SJSA1 (cell line): ENCODE measurements at regions not wholly inside any gene's neighbourhood (a gene's known extent, or its start where the extent isn't known, plus 50 kb on each side); places are given as distances from the start of the nearest gene placed in this dataset.
"Not testable (repeated sequence)": the region's sequence is repeated elsewhere in the genome, so short reads cannot be mapped to it uniquely, and the experiment has no call there.

Experiments used
- DNase-seq, 2 experiments: peaks; one replicate each; pipeline ENCODE4 v3.0.0-alpha.2; 2015 to 2020; ENCODE audit warnings: low spot score in 2 of 2, low read depth in 1 of 2
- H3K27ac ChIP-seq: fragments of 250-450 bp; sonication (Bioruptor Pico); 2 replicates; pipeline ENCODE4 v1.5.1; 2020; ENCODE audit warnings: mild to moderate bottlenecking, moderate library complexity
- H3K27me3 ChIP-seq: fragments of 250-450 bp; sonication (Bioruptor Pico); replicated peaks from 2 replicates; pipeline ENCODE4 v1.5.1; 2020; ENCODE audit warnings: mild to moderate bottlenecking, moderate library complexity
- H3K36me3 ChIP-seq: fragments of 250-450 bp; sonication (Bioruptor Pico); 2 replicates; pipeline ENCODE4 v1.5.1; 2020; ENCODE audit warnings: mild to moderate bottlenecking
- H3K4me1 ChIP-seq: fragments of 250-450 bp; sonication (Bioruptor Pico); replicated peaks from 2 replicates; pipeline ENCODE4 v1.6.1; 2021; ENCODE audit warnings: mild to moderate bottlenecking
- H3K4me3 ChIP-seq: fragments of 250-450 bp; sonication (Bioruptor Pico); 2 replicates; pipeline ENCODE4 v1.5.1; 2020; ENCODE audit warnings: mild to moderate bottlenecking
- H3K9me3 ChIP-seq: fragments of 250-450 bp; sonication (Bioruptor Pico); replicated peaks from 2 replicates; pipeline ENCODE4 v1.5.1; 2020; ENCODE audit warnings: mild to moderate bottlenecking

DNA sequence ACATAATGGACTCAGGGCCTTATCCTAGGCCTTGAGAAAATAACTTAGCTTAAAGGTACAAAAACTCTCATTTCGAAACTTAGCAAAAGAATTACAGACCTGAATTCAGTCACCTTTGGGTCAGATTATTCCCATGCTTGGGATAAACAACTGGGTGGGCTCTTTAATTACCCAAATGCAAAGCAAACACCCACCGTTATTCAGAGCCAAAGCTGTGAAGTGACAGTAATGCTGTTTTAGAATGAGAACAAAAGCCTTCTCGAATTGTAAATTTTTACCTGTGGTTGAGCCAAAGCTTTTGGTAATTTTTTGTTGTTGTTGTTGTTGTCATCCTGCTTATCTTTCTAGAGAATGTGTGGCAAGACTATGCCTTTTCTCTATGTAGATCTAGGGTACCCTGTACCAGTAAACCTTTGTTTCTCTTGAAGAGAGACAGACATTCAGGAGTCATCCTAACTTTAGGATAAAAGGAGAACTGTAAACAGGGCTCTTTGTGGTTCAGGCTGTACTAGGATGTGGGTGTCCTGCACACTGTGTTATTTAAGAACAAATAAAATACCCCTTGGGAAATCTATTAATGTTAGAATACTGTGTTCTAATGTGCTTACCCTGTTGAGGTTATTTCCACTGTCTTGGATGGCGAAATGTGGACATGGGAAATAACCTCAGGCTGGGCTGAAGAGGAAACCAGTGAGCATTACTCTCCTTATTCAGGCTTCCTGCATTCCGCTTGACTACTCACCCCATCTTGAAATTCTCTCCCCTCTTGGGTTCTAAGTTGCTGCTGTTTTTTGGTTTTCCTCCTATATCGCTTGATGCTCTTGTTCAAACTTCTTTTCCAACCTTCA lies 480.7 kb downstream of the CD83 start:
- Histone ChIP-seq H3K27ac (no peak overlapping the region), H3K4me3 (no peak overlapping the region), H3K36me3 (no peaks in the 10 kb centered on the region), H3K4me1 (no peaks in the 10 kb centered on the region), H3K27me3 (no peaks in the 10 kb centered on the region), H3K9me3 (no peaks in the 10 kb centered on the region; the same call in 1 of the 2 replicates)
- no peak for DNase-seq

DNA sequence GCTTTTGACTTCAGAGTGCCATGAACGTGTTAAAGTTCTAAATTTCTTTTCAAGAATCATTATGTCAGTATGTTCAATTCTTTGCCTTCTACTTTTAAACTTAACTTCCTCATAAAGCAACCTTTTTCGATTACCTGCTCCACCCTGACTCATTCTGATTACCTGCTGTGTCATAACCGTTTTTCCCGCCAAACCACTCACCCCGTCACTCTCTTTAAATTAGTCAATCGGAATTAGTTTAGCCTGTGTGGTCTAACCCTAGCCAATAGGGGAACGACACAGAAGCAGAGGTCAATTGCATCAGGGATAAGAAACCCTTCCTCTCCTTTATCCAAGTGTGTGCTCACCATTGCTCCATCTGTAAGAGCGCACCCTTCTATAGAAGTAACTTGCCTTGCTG lies 482.7 kb downstream of the CD83 start:
- H3K36me3 ChIP-seq, H3K27me3 ChIP-seq, H3K4me3 ChIP-seq, H3K4me1 ChIP-seq, H3K9me3 ChIP-seq, DNase-seq, H3K27ac ChIP-seq: not testable (repeated sequence)

DNA sequence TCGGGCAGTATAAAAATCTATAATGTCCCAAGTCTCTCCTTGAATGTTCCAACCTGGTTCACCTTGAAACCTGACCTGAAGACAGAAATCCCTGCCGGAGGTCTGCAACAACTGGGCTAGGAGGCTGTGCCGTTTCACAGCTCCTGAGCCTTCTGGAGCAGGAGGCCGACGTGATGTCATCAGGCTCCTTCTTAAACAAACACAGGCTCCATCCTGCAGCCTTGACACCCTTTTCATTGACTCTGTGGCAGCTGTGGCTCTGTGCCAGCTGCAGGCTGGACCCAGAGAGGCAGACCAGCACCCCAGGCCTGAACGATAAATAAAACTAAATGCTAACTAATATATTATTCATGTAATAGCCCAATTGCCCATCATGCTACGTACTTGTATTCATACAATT lies 483.9 kb downstream of the CD83 start:
- Histone ChIP-seq H3K4me1 (no peaks in the 10 kb centered on the region), H3K4me3 (no peak overlapping the region), H3K27me3 (no peaks in the 10 kb centered on the region), H3K27ac (no peak overlapping the region), H3K9me3 (no peaks in the 10 kb centered on the region; the same call in 1 of the 2 replicates), H3K36me3 (no peaks in the 10 kb centered on the region)
- no peak for DNase-seq

DNA sequence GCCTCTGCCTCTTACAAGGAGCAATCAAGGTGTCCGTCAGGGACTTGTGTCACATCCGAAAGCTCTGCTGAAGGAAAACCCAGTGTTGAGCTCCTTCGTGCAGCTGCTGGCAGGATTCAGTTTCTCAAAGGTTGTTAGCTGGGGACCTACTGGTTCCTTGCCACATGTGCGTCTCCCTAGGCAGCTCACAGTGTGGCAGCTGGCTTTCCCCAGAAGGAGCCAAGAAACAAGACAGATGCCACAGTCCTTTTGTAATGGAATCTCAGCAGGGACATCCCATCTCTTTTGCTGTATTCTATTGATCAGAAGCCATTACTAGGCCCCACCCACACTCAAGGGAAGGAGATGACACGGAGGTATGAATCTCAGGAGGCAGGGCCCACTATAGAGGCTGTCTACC lies 488.8 kb downstream of the CD83 start:
- Histone ChIP-seq H3K4me1 (no peaks in the 10 kb centered on the region), H3K36me3 (no peaks in the 10 kb centered on the region), H3K27ac (no peak overlapping the region), H3K27me3 (no peaks in the 10 kb centered on the region), H3K9me3 (no peaks in the 10 kb centered on the region; the same call in 1 of the 2 replicates), H3K4me3 (no peak overlapping the region)
- DNase-seq: no peak

DNA sequence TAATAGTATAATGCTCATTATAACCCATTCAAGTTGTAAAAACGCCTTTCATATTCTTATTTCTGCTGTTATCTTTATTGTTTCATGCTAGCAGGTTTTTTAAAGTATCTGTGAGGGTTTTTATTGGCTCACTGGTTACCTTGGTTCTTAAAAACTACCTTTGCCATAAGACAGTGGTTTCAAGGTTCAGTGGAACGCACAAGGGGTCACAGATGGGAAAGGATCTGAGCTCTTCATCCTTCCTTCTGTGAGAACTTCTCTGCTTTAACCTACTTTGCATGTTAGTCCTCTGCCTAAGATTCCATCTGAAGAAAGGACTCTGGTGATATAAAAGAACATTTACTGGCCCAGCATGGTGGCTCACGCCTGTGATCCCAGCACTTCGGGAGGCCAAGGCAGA lies 492.6 kb downstream of the CD83 start:
- no peaks in the 10 kb centered on the region for H3K4me1 ChIP-seq
- DNase-seq: no peak
- H3K27me3 ChIP-seq: no peaks in the 10 kb centered on the region
- H3K27ac ChIP-seq: no peak overlapping the region
- no peaks in the 10 kb centered on the region for H3K36me3 ChIP-seq
- no peak overlapping the region for H3K4me3 ChIP-seq
- H3K9me3 ChIP-seq: no peaks in the 10 kb centered on the region

DNA sequence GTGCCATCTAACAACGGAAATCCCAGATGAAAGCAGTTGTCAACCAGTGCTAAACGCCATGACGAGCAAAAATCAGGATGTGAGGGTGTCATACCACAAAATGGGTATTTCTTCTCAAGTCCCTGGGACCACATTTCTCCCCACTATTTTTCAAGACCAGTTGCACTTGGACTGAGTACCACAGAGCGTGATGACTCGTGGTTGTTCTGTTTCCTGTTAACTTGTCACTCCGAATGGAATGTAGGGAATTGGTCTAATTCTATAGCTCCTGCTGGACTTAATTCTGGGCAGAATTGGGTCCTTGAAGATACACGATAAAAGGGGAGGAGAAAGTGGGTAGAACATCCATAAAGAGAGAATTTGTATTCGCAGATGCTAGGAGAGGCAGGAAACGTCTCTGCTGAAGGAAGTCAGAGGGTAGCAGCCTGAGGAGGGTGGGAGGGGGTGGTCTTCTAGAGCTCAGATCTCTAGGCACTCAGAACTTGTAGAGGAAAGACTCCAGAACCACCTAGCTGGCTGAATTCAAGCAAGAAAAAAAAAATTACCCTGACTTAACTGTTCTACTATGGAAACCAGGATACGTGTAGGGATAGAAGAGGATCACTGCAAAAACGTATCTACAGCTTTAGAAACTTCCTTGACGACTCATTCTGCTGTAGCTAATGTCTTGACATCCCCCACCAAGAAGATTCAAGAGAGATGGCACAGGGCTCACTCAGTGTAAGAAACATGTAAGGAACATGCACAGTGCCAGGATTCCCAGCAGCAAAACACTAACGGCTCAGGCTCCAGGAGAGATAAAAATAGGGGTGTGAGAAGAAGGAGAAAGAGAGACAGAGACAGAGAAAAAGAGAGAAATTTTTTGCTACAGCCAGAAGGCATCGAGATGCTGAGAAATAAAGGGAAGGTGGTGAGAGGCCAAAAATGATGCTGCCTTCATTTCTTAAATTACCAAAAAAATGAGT lies 494.7 kb downstream of the CD83 start:
- H3K27ac ChIP-seq: no peak overlapping the region
- no peaks in the 10 kb centered on the region for H3K4me1 ChIP-seq
- no peaks in the 10 kb centered on the region for H3K36me3 ChIP-seq
- H3K27me3 ChIP-seq: no peaks in the 10 kb centered on the region
- H3K9me3 ChIP-seq: no peaks in the 10 kb centered on the region
- no peak overlapping the region for H3K4me3 ChIP-seq
- DNase-seq: no peak

DNA sequence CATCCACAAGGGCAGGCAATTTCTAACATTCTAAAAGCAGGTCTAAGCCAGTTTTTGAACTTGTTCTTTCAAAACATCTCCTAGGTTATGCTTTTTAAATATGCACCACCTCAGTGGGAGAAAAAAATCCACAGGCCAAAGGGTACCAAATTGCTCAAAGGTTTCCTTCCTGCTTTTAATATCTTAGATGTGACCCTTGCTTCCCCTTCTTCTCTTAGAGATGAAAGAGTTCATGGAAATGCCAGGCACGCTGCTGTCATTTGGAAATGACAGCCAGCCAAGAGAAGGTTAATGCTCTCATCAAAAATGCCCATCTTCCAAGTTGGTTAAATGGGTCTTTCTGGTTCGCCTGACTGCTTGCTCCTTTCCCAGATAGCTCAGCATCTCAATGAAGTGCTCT lies 497.1 kb downstream of the CD83 start:
- no peak overlapping the region for H3K4me3 ChIP-seq
- no peaks in the 10 kb centered on the region for H3K36me3 ChIP-seq
- DNase-seq: no peak
- H3K4me1 ChIP-seq: no peaks in the 10 kb centered on the region
- H3K27ac ChIP-seq: no peak overlapping the region
- H3K9me3 ChIP-seq: no peaks in the 10 kb centered on the region
- no peaks in the 10 kb centered on the region for H3K27me3 ChIP-seq

DNA sequence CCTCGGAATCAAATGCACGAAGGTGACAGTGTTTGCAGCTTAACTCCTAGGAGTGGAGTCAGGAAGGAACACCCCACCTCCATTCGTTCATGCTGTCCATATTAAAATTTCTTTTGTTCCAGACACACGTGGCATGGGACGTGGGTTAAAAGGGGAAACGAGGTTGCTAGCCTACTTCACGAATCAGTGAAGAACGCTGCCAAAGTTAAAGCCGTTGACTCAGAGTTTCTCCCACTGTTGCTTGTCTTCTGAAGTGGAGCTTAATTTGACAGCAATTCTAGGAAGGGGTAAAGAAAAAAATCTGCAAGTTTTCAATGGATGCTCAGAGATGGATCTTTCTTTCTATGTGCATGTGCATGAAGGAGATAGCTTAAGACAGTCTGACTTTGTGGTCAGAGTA lies 499.1 kb downstream of the CD83 start:
- Histone ChIP-seq H3K4me1 (no peaks in the 10 kb centered on the region), H3K4me3 (no peak overlapping the region), H3K36me3 (no peaks in the 10 kb centered on the region), H3K9me3 (no peaks in the 10 kb centered on the region), H3K27ac (no peak overlapping the region), H3K27me3 (no peaks in the 10 kb centered on the region)
- DNase-seq: no peak

DNA sequence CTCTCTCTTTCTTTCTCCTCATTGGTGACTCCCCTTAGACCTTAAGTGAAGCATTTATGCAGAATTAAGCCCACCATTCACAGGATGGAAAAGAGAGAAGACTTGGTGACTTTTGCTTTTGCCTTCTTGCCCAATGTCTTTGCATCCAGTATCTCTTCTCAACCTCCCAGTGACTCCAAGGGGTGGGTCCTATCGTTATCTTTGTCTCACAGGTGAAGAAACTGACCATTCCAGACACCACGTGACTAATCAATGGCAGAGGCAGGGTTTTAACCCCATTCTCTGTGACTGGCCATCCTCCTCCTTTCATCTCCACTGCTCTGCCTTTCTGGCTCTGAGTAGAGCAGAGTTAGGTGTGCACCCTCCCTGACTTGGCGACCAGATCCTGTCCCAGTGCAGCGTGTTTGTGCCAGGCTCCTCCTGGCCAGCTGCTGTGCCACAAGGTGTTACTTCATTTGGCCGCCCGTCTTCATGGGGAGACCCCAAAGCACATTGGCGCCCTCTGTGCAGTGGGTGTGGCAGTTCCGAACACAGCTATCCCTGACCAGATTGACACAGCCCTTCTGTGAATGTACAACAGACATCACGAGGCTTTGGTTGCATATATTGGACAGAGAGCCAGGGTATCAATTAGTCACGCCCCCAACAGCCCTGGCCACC lies 501.3 kb downstream of the CD83 start:
- H3K27me3 ChIP-seq: no peaks in the 10 kb centered on the region
- no peak overlapping the region for H3K4me3 ChIP-seq
- no peaks in the 10 kb centered on the region for H3K9me3 ChIP-seq
- H3K4me1 ChIP-seq: no peaks in the 10 kb centered on the region
- no peaks in the 10 kb centered on the region for H3K36me3 ChIP-seq
- H3K27ac ChIP-seq: no peak overlapping the region
- DNase-seq: no peak

DNA sequence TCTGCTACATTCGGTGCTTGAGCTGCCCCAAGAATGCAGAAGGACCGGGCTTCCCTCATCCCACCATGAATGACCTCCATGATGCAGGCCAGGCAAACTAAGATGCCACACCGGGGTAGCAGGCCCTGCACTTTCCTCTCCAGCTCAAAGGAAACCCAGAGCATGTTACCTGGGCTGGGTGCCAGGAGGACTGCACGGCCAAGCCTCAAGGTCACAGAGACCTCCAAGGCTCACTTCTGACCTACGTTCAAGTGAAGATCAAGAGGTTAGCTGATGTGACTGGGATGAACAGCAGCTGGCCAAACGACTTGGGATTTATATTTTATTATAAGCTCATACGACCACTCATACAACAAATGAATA lies 501.8 kb downstream of the CD83 start:
- no peaks in the 10 kb centered on the region for H3K9me3 ChIP-seq
- no peaks in the 10 kb centered on the region for H3K36me3 ChIP-seq
- no peaks in the 10 kb centered on the region for H3K27me3 ChIP-seq
- no peak overlapping the region for H3K4me3 ChIP-seq
- no peak for DNase-seq
- no peak overlapping the region for H3K27ac ChIP-seq
- no peaks in the 10 kb centered on the region for H3K4me1 ChIP-seq

DNA sequence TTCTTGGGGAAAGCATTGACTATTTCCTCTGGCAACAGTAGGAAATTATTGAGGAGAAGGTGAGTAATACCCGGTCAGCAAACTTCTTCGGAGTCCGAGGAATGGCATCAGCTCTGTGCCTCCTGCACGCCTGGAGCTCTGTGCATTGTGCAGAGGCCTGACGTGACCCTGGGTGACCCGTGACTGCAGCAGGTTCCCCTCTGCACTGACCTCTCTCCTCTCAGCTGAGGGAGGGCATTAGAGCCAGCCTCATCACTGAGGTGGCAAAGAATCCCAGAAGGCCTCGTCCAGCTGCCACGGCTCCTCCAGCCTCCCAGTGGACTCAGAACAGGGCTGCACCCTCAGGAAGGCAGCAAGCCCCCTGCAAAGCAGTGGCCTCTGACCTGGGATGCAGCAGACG lies 502.9 kb downstream of the CD83 start:
- no peak for DNase-seq
- H3K27ac ChIP-seq: no peak overlapping the region
- H3K4me1 ChIP-seq: no peaks in the 10 kb centered on the region
- no peak overlapping the region for H3K4me3 ChIP-seq
- no peaks in the 10 kb centered on the region for H3K9me3 ChIP-seq
- no peaks in the 10 kb centered on the region for H3K27me3 ChIP-seq
- no peaks in the 10 kb centered on the region for H3K36me3 ChIP-seq

DNA sequence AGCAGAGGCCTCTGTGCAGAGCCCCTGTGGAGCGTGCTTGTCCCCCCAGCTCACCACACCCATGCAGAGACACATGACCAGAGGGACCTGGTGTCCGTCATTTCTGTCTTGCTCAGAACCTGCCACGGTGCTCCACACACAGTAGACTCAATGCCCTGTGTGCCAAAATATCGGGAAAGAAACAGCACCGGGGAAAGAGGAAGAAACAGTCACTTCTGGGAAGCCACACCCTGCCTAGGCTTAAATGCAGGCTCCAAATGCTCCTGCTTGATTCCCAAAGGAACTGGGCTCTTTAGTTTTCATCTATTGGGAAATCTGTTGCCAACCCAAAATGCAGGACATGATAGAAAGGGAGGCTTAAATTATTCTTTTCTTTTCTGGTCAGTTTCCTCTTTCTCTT lies 503.9 kb downstream of the CD83 start:
- Histone ChIP-seq H3K27ac (no peak overlapping the region), H3K9me3 (no peaks in the 10 kb centered on the region), H3K27me3 (no peaks in the 10 kb centered on the region), H3K4me1 (no peaks in the 10 kb centered on the region), H3K4me3 (no peak overlapping the region), H3K36me3 (no peaks in the 10 kb centered on the region)
- no peak for DNase-seq

DNA sequence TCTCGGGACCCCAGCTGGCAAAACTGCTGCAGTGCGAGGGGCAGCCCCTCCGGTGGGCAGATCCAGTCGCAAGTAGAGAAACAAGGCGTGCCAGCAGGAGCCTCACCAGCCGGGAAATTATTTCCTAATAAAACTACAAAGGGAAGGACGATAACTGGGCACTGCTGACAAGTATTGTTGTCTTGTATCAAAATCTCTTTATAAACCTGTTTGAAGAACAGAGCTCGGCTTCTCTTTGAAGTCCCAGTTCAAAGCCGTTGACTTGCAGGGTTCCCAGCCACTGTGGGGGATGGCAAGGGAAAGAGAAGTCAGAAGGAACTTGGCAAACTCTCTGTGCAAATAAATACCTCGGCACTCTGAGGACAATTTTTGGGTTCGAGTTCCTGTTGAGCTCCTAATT lies 504.5 kb downstream of the CD83 start:
- Histone ChIP-seq H3K27ac (no peak overlapping the region), H3K9me3 (no peaks in the 10 kb centered on the region), H3K27me3 (no peaks in the 10 kb centered on the region), H3K36me3 (no peaks in the 10 kb centered on the region), H3K4me3 (no peak overlapping the region), H3K4me1 (no peaks in the 10 kb centered on the region)
- DNase-seq: no peak
